B cell (primary cell): ENCODE measurements at regions not wholly inside any gene's neighbourhood (a gene's known extent, or its start where the extent isn't known, plus 50 kb on each side); places are given as distances from the start of the nearest gene placed in this dataset.

Experiments used
- CTCF ChIP-seq: fragments of 200-600 bp; IDR thresholded peaks from one replicate; pipeline ENCODE4 v1.8.0; 2022; ENCODE audit warnings: antibody characterized with exemption, mild to moderate bottlenecking
- EZH2 ChIP-seq: IDR thresholded peaks from 2 replicates; pipeline ENCODE4 v1.6.1; 2012; ENCODE audit warnings: borderline replicate concordance, low read depth, mild to moderate bottlenecking, moderate library complexity, low read length; ENCODE audit not compliant: insufficient read depth, poor library complexity, severe bottlenecking

- no peak for TF ChIP-seq CTCF
- TF ChIP-seq EZH2 = no peak
Measured at GRCh38 chr20:57791966-57792365, 82.2 kb upstream of the PMEPA1 start.
